Testis (tissue), 2 donors: ENCODE measurements at regions not wholly inside any gene's neighbourhood (a gene's known extent, or its start where the extent isn't known, plus 50 kb on each side); places are given as distances from the start of the nearest gene placed in this dataset.

Source experiments
- DNase-seq: peaks from one replicate; pipeline ENCODE4 v3.0.0-alpha.2; 2019
- H3K27ac ChIP-seq, 2 donors: fragments of 200-600 bp; sonication (generic); one replicate each; pipeline ENCODE4 v1.5.1; 2019
- H3K27me3 ChIP-seq: fragments of 200-600 bp; sonication (generic); one replicate; pipeline ENCODE4 v1.5.1; 2019
- H3K36me3 ChIP-seq: fragments of 200-600 bp; sonication (generic); one replicate; pipeline ENCODE4 v1.5.1; 2017; ENCODE audit warnings: low read depth; ENCODE audit errors: missing control alignments
- H3K4me1 ChIP-seq: fragments of 200-600 bp; sonication (generic); one replicate; pipeline ENCODE4 v1.5.1; 2019
- H3K4me3 ChIP-seq, 2 donors: fragments of 200-600 bp; sonication (generic); one replicate each; pipeline ENCODE4 v1.5.1; 2017 to 2019
- H3K9me3 ChIP-seq: fragments of 200-600 bp; sonication (generic); one replicate; pipeline ENCODE4 v1.5.1; 2017
- POLR2A ChIP-seq: fragments of 450-650 bp; IDR thresholded peaks from one replicate; pipeline ENCODE4 v1.6.1; 2017; ENCODE audit warnings: antibody characterized with exemption, mild to moderate bottlenecking, moderate library complexity
- WGBS, 2 donors: methylation state at CpG; one replicate each; pipeline ENCODE4 v1.1.5; 2018; 5-methylcytosine and 5-hydroxymethylcytosine counted together
- intact Hi-C: fragments of 100-400 bp; cut with DNase I; formaldehyde crosslinking; loops from one replicate; pipeline ENCODE4 v1.15.1; 2023; ENCODE audit warnings: low total_unique reads
- TF ChIP-seq, protein P1 (sequence below), 3 experiments: fragments of 450-650 bp in 2 of 3; fragments of 200-600 bp in 1 of 3; sonication (generic) in 1 of 3; IDR thresholded peaks; one replicate each; pipeline ENCODE4 v1.5.1; 2016 to 2019; ENCODE audit warnings: antibody characterized with exemption in 3 of 3, mild to moderate bottlenecking in 2 of 3, moderate library complexity in 1 of 3

DNA sequence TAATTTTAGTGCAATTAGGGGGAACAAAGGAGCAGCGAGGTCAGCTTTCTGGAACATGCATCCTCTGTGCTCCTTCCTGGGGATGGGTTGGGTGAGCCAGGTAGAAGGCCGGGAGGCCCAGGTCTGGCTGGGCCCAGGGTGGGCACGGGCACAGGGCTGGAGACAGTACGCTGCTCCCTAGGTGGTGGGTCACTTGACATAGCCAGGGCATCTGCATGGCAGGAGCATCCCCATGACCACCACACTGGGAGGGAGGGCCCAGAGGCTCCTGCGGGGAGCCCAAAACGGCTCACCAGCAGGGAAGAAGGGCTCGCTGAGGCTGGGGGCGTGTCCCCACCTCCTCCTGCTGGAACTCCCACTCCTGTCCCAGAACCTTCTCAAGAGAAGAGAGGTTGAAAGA lies 216.8 kb downstream of the NXNL2 start:
- Histone ChIP-seq H3K9me3 (no peaks in the 10 kb centered on the region), H3K27ac (no peak overlapping the region), H3K4me1 (peaks cover 9% of the 10 kb centered on the region), H3K27me3 (no peaks in the 10 kb centered on the region), H3K4me3 (no peak overlapping the region), H3K36me3 (no peaks in the 10 kb centered on the region)
- intact Hi-C loops = no loop called here
- no peak for DNase-seq
- WGBS, 2 donors = 86 to 88% methylated on average over 4 to 8 of the region's 8 CpGs
- TF ChIP-seq, protein P1, sequence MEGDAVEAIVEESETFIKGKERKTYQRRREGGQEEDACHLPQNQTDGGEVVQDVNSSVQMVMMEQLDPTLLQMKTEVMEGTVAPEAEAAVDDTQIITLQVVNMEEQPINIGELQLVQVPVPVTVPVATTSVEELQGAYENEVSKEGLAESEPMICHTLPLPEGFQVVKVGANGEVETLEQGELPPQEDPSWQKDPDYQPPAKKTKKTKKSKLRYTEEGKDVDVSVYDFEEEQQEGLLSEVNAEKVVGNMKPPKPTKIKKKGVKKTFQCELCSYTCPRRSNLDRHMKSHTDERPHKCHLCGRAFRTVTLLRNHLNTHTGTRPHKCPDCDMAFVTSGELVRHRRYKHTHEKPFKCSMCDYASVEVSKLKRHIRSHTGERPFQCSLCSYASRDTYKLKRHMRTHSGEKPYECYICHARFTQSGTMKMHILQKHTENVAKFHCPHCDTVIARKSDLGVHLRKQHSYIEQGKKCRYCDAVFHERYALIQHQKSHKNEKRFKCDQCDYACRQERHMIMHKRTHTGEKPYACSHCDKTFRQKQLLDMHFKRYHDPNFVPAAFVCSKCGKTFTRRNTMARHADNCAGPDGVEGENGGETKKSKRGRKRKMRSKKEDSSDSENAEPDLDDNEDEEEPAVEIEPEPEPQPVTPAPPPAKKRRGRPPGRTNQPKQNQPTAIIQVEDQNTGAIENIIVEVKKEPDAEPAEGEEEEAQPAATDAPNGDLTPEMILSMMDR (IDR thresholded peaks at IDR 0.05) = no peak
- TF ChIP-seq POLR2A = no peak

DNA sequence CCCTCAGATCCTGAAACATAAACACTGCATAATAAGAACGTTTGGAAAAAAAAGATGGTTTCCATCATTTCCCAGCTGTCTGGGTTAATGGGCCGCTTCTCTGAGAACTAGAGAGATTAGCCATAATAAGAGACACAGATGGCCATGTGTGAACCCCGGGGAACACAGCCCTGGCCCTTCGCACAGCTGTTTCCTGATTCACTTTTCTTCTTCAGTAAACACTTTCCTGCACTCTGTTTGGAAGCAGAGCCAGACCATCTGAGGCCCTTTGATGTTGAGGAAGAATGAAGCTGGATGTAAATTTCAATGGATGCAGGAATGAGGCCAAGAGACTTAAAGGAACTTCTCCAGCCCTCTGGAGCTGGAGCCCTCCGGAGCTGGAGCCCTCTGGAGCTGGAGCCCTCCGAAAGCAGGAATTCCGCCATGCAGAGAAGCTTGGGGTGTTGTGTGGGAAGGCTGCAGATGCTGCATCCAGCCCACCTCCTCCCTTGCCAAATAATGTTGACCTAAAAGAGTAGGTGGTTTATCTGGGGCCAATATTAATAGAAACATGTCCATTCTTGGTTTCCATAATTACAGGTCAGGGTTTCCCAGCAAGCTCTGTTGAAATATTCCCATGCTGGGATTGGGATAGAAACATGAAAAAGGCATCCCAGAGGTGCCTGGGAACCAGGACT lies 218.9 kb downstream of the NXNL2 start:
- Histone ChIP-seq H3K4me3 (no peak overlapping the region), H3K27me3 (no peaks in the 10 kb centered on the region), H3K9me3 (no peaks in the 10 kb centered on the region), H3K27ac (no peak overlapping the region), H3K4me1 (no peaks in the 10 kb centered on the region), H3K36me3 (no peaks in the 10 kb centered on the region)
- TF ChIP-seq POLR2A = no peak
- TF ChIP-seq, protein P1 (IDR thresholded peaks at IDR 0.05) = no peak
- WGBS, 2 donors = 29 to 34% methylated on average over 7 of the region's 7 CpGs
- no peak for DNase-seq
- intact Hi-C loops = no loop called here

DNA sequence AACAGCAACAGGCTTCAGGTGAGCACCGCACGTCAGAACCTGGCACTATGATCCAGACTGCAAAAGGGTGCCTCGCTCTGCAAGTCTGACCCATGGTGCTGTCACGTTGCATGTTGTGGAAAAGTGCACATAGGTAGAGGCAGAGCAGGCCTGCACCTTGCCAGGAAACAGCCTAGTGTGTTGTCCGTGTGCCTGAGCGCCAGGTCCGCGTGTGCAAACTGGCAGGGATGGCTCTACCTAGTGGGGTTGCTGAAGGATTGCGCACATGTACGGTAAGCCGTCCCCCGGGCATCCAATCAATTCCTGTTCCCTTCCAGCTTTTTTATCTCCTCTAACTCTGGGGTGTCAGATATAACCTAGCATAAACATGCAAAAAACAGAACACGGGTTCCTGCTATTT lies 219.5 kb downstream of the NXNL2 start:
- WGBS, 2 donors = 63 to 83% methylated on average over 13 of the region's 13 CpGs
- Histone ChIP-seq H3K9me3 (no peaks in the 10 kb centered on the region), H3K27ac (no peak overlapping the region), H3K4me1 (no peaks in the 10 kb centered on the region), H3K27me3 (no peaks in the 10 kb centered on the region), H3K4me3 (no peak overlapping the region), H3K36me3 (no peaks in the 10 kb centered on the region)
- TF ChIP-seq, protein P1 (IDR thresholded peaks at IDR 0.05) = no peak
- TF ChIP-seq POLR2A = no peak
- DNase-seq = no peak
- intact Hi-C loops = no loop called here

DNA sequence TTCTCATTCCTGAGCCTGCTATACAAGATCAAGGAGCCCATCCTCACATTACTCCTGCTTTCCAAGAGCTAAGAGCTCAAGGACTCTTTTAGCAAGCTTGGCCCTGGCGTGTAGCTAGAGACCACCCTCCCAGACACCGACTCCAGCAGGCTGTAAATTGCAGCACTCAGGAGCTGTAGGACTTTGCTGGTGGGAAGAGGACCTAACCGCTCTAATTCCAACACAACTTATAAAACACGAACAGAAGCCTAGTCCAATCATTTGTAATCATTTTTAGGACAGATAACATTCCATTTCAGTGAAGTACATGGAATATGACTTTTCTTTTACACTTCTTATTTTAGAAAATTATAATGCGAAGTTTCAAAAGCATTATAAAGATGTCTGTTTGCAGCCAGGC lies 219.9 kb downstream of the NXNL2 start:
- Histone ChIP-seq H3K4me3 (no peak overlapping the region), H3K27me3 (no peaks in the 10 kb centered on the region), H3K4me1 (no peaks in the 10 kb centered on the region), H3K9me3 (no peaks in the 10 kb centered on the region), H3K36me3 (no peaks in the 10 kb centered on the region), H3K27ac (no peak overlapping the region)
- 44 to 46% methylated on average over 5 of the region's 5 CpGs for WGBS, 2 donors
- no peak for DNase-seq
- intact Hi-C loops = no loop called here
- no peak for TF ChIP-seq POLR2A
- TF ChIP-seq, protein P1 (IDR thresholded peaks at IDR 0.05) = no peak

DNA sequence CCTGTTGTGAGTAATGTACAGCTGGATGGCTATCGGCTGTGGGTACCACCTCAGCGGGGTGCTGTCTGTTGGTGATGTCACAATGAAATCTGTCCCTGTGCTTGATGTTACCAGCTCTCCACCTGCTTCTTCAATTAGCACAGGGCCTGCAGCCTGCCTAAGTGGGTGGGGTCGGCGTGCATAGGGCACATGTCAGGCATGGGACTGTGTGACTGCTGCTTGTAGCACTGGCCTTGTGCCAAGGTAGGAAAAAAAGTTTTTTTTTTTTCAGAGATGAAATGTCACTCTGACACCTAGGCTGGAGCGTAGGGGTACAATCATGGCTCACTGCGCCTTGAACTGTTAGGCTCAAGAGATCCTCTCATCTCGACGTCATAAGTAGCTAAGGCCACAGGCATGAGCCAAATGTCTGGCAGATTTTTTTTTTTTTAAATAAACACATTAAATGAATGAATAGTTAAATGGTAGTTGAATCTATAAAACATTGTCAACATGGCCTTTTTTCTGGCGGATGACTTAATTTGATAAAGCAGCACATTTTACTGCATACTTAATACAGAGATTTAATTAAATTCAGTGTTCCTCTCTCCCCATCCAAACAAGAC lies 222.5 kb downstream of the NXNL2 start:
- H3K4me1 ChIP-seq = no peaks in the 10 kb centered on the region
- H3K27me3 ChIP-seq = no peaks in the 10 kb centered on the region
- WGBS, 2 donors = 86 to 97% methylated on average over 9 of the region's 9 CpGs
- intact Hi-C loops = no loop called here
- H3K4me3 ChIP-seq = no peak overlapping the region
- no peak for DNase-seq
- no peaks in the 10 kb centered on the region for H3K9me3 ChIP-seq
- H3K27ac ChIP-seq = no peak overlapping the region
- TF ChIP-seq, protein P1 (IDR thresholded peaks at IDR 0.05) = no peak
- TF ChIP-seq POLR2A = no peak
- no peaks in the 10 kb centered on the region for H3K36me3 ChIP-seq
